Ishikawa (cell line): ENCODE measurements at regions not wholly inside any gene's neighbourhood (a gene's known extent, or its start where the extent isn't known, plus 50 kb on each side); places are given as distances from the start of the nearest gene placed in this dataset.

Experiments
- EGR1 ChIP-seq: IDR thresholded peaks from 2 replicates; pipeline ENCODE4 v1.6.1; 2012
- EP300 ChIP-seq: IDR thresholded peaks from 2 replicates; pipeline ENCODE4 v1.6.1; 2012; ENCODE audit warnings: borderline replicate concordance
- FOXM1 ChIP-seq: IDR thresholded peaks from 2 replicates; pipeline ENCODE4 v1.6.1; 2012; ENCODE audit warnings: low read depth, borderline replicate concordance
- RAD21 ChIP-seq: IDR thresholded peaks from 2 replicates; pipeline ENCODE4 v1.6.1; 2012; ENCODE audit warnings: low read depth
- REST ChIP-seq: IDR thresholded peaks from 2 replicates; pipeline ENCODE4 v1.6.1; 2012; ENCODE audit warnings: low read depth, mild to moderate bottlenecking

- TF ChIP-seq FOXM1 = no peak
- no peak for TF ChIP-seq EP300
- no peak for TF ChIP-seq RAD21
- TF ChIP-seq REST = no peak
- TF ChIP-seq EGR1 = no peak
These were observed 316.8 kb upstream of the STEAP1 start for GRCh38 chr7:89837515-89837914.
